Gastroesophageal sphincter (tissue), 3 donors: ENCODE measurements at regions not wholly inside any gene's neighbourhood (a gene's known extent, or its start where the extent isn't known, plus 50 kb on each side); places are given as distances from the start of the nearest gene placed in this dataset.

Experiments
- POLR2A ChIP-seq, 2 donors: fragments of 450-650 bp; IDR thresholded peaks; one replicate each; pipeline ENCODE4 v1.6.1; 2017; ENCODE audit warnings: antibody characterized with exemption in 2 of 2, mild to moderate bottlenecking in 2 of 2, moderate library complexity in 1 of 2
- POLR2AphosphoS5 ChIP-seq: sonication (generic); formaldehyde crosslinking; IDR thresholded peaks from one replicate; pipeline ENCODE4 v1.6.1; 2017; ENCODE audit warnings: antibody characterized with exemption
- TF ChIP-seq, protein P1 (sequence below), 4 experiments: fragments of 200-600 bp in 2 of 4; fragments of 450-650 bp in 2 of 4; sonication (generic) in 1 of 4; IDR thresholded peaks; one replicate each; pipeline ENCODE4 v1.5.1; 2017 to 2019; ENCODE audit warnings: antibody characterized with exemption in 4 of 4, mild to moderate bottlenecking in 2 of 4, moderate library complexity in 2 of 4

DNA sequence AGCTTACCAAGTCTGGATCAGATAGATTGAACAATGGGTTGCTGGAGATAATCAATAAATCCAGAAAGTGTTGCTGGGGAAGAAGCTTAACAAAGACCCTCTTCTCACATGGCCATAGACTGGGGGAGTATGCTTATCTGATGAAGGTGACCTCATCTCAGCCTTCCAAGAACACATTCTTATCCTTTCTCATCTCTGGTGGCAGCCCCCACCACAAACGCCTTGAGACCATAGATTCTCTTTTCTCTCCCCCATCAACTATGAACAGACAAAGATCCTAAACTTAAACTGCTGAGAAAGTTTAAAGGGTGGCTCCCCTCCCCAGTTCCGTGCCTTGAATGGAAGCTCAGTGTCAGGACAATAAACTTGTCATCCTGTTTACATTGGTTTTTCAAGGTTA lies 428.7 kb upstream of the TRIB2 start:
- TF ChIP-seq, protein P1, sequence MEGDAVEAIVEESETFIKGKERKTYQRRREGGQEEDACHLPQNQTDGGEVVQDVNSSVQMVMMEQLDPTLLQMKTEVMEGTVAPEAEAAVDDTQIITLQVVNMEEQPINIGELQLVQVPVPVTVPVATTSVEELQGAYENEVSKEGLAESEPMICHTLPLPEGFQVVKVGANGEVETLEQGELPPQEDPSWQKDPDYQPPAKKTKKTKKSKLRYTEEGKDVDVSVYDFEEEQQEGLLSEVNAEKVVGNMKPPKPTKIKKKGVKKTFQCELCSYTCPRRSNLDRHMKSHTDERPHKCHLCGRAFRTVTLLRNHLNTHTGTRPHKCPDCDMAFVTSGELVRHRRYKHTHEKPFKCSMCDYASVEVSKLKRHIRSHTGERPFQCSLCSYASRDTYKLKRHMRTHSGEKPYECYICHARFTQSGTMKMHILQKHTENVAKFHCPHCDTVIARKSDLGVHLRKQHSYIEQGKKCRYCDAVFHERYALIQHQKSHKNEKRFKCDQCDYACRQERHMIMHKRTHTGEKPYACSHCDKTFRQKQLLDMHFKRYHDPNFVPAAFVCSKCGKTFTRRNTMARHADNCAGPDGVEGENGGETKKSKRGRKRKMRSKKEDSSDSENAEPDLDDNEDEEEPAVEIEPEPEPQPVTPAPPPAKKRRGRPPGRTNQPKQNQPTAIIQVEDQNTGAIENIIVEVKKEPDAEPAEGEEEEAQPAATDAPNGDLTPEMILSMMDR (IDR thresholded peaks at IDR 0.05) = no peak
- TF ChIP-seq POLR2A (IDR thresholded peaks at IDR 0.05) (no peak), POLR2AphosphoS5 (no peak)
